Kidney (tissue), 13 donors: ENCODE measurements at regions not wholly inside any gene's neighbourhood (a gene's known extent, or its start where the extent isn't known, plus 50 kb on each side); places are given as distances from the start of the nearest gene placed in this dataset.

Experiments
- DNase-seq, 5 donors: peaks; one replicate each; pipeline ENCODE4 v3.0.0-alpha.2; 2013 to 2020
- FAIRE-seq: peaks from 2 replicates; lab custom pipeline; 2012; peaks lifted over from hg19 to GRCh38; lab: Jason Lieb, UNC
- H3K27ac ChIP-seq, 2 donors: one replicate each; pipeline ENCODE4 v1.7.0; 2013; ENCODE audit warnings: low read depth in 2 of 2, low read length in 2 of 2, inconsistent platforms in 1 of 2
- H3K27me3 ChIP-seq: one replicate; pipeline ENCODE4 v1.7.1; 2013; ENCODE audit warnings: low read length, inconsistent platforms; ENCODE audit not compliant: control insufficient read depth, insufficient read depth
- H3K36me3 ChIP-seq, 3 donors: one replicate each; pipeline versions ENCODE4 v1.7.0 to v1.7.1; 2013; ENCODE audit warnings: low read length in 3 of 3, control low read depth in 1 of 3, inconsistent platforms in 1 of 3; ENCODE audit not compliant: insufficient read depth in 3 of 3, control insufficient read depth in 2 of 3
- H3K4me1 ChIP-seq, 3 donors: one replicate each; pipeline versions ENCODE4 v1.7.0 to v1.7.1; 2013; ENCODE audit warnings: low read length in 3 of 3, inconsistent platforms in 1 of 3, low read depth in 1 of 3; ENCODE audit not compliant: control insufficient read depth in 2 of 3, insufficient read depth in 2 of 3
- H3K4me3 ChIP-seq, 3 donors: one replicate each; pipeline versions ENCODE4 v1.7.0 to v1.8.1; 2013; ENCODE audit warnings: low read length in 3 of 3, control low read depth in 1 of 3, inconsistent platforms in 1 of 3
- H3K9ac ChIP-seq, 3 donors: one replicate each; pipeline versions ENCODE4 v1.7.0 to v1.7.1; 2013; ENCODE audit warnings: low read length in 3 of 3, control low read depth in 1 of 3, inconsistent platforms in 1 of 3
- H3K9me3 ChIP-seq, 3 donors: one replicate each; pipeline versions ENCODE4 v1.7.0 to v1.7.1; 2013; ENCODE audit warnings: low read length in 3 of 3, control low read depth in 1 of 3, inconsistent platforms in 1 of 3; ENCODE audit not compliant: control insufficient read depth in 2 of 3, insufficient read depth in 1 of 3
- CTCF ChIP-seq: IDR thresholded peaks from 3 replicates; pipeline ENCODE4 v1.5.1; 2012; ENCODE audit warnings: mild to moderate bottlenecking, moderate library complexity, borderline replicate concordance; ENCODE audit not compliant: insufficient read depth; ENCODE audit errors: extremely low read depth
- intact Hi-C: fragments of 100-400 bp; cut with DNase I; formaldehyde crosslinking; loops from one replicate; pipeline ENCODE4 v1.11.1; 2022
- donor health status: control.
- donor health status: control.
- donor health status: control.
- donor health status: control.
- donor health status: control.
- donor health status: DM: yes; HTN: yes; CAD: no.
- donor health status: Normal renal cell carcinoma (clear cell type).

- H3K9ac ChIP-seq = no peak overlapping the region
- DNase-seq (peak in 3 of 5 donors; percentile 31 to 57 (median 56)), FAIRE-seq (no peak)
- intact Hi-C loops = no loop called here
- H3K36me3 ChIP-seq = no peaks in the 10 kb centered on the region
- no peaks in the 10 kb centered on the region for H3K27me3 ChIP-seq
- no peak overlapping the region for H3K4me3 ChIP-seq
- no peak for TF ChIP-seq CTCF
- H3K4me1 ChIP-seq = no peaks in the 10 kb centered on the region
- H3K9me3 ChIP-seq = no peaks in the 10 kb centered on the region
- no peak overlapping the region for H3K27ac ChIP-seq
These were observed 133.4 kb upstream of the GAS1 start for GRCh38 chr9:87080512-87081264.

- intact Hi-C loops = no loop called here
- no peak for TF ChIP-seq CTCF
- Histone ChIP-seq H3K27ac (no peak overlapping the region), H3K9me3 (no peaks in the 10 kb centered on the region), H3K4me1 (no peaks in the 10 kb centered on the region), H3K9ac (no peak overlapping the region), H3K27me3 (no peaks in the 10 kb centered on the region), H3K36me3 (no peaks in the 10 kb centered on the region), H3K4me3 (no peak overlapping the region)
- DNase-seq (no peak), FAIRE-seq (no peak)
These were observed 134.2 kb upstream of the GAS1 start for GRCh38 chr9:87081503-87081902.

- FAIRE-seq (no peak), DNase-seq (no peak)
- Histone ChIP-seq H3K4me3 (no peak overlapping the region), H3K9me3 (no peaks in the 10 kb centered on the region), H3K9ac (no peak overlapping the region), H3K4me1 (no peaks in the 10 kb centered on the region), H3K36me3 (no peaks in the 10 kb centered on the region), H3K27ac (no peak overlapping the region), H3K27me3 (no peaks in the 10 kb centered on the region)
- TF ChIP-seq CTCF = no peak
- intact Hi-C loops = no loop called here
These were observed 136.7 kb upstream of the GAS1 start for GRCh38 chr9:87083986-87084385.

- Histone ChIP-seq H3K9ac (no peak overlapping the region), H3K27me3 (no peaks in the 10 kb centered on the region), H3K9me3 (no peaks in the 10 kb centered on the region), H3K27ac (no peak overlapping the region), H3K36me3 (no peaks in the 10 kb centered on the region), H3K4me3 (no peak overlapping the region), H3K4me1 (no peaks in the 10 kb centered on the region)
- TF ChIP-seq CTCF = no peak
- FAIRE-seq = no peak
- intact Hi-C loops = no loop called here
- peak in 1 of 5 donors; percentile 64 for DNase-seq
These were observed 137.1 kb upstream of the GAS1 start for GRCh38 chr9:87084407-87084806.
